T follicular helper cell (primary cell): ENCODE measurements at regions not wholly inside any gene's neighbourhood (a gene's known extent, or its start where the extent isn't known, plus 50 kb on each side); places are given as distances from the start of the nearest gene placed in this dataset.

Experiments used
- DNase-seq: peaks from one replicate; pipeline ENCODE4 v3.0.0-alpha.2; 2020; ENCODE audit warnings: low read depth

DNA sequence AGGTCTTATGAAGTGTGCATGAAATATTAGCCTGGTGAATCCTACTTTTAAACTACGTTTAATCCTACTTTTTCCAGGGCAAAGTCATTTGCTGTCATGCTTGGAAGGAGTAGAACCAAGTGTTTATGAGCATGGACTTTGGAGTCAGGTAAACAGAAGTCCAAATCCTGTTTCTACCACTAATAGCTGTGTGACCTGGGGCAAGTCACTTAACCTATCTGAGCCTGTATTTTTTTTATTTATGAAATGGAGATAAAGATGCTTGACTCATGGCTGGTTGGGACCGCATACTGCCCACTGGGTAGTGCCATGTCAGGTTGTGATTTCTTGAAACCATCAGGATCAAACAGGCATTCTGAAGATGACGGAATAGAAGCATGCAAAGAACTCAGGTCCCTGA is 249.6 kb downstream of the BAMBI start:
- DNase-seq, result no peak

DNA sequence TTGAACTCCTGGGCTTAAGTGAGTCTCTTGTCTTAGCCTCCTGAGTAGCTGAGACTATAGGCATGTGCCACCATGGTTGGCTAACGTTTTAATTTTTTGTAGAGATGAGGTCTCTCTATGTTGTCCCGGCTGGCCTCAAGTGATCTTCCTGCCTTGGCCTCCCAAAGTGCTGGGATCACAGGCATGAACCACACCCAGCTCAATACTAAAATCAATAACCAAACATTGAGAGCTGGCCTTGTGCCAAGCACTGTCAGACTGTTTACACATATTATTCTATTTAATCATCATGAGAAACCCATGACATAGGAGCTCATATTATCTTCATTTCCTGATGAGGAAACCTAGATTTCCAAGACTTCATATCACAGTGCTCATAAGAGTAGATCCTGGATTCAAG is 251.2 kb downstream of the BAMBI start:
- no peak for DNase-seq

DNA sequence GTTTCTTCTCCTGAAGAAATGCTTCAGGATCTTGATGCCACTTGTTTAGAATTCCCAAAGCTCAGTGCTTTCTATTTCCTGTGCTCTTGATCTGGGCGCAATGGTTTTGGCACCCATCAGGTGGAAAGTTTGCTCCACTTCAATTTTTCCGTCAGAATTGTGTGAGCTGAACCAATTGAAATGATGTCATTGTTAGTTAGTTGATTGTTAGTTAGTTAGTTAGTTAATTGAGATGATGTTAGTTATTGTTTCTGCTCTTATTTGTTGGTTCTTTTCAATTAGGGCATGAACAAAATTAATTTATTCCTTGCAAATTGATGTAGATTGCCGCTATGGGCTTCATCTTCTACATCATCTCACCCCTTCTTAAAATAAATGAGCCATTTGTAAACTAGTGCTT is 252.6 kb downstream of the BAMBI start:
- no peak for DNase-seq

DNA sequence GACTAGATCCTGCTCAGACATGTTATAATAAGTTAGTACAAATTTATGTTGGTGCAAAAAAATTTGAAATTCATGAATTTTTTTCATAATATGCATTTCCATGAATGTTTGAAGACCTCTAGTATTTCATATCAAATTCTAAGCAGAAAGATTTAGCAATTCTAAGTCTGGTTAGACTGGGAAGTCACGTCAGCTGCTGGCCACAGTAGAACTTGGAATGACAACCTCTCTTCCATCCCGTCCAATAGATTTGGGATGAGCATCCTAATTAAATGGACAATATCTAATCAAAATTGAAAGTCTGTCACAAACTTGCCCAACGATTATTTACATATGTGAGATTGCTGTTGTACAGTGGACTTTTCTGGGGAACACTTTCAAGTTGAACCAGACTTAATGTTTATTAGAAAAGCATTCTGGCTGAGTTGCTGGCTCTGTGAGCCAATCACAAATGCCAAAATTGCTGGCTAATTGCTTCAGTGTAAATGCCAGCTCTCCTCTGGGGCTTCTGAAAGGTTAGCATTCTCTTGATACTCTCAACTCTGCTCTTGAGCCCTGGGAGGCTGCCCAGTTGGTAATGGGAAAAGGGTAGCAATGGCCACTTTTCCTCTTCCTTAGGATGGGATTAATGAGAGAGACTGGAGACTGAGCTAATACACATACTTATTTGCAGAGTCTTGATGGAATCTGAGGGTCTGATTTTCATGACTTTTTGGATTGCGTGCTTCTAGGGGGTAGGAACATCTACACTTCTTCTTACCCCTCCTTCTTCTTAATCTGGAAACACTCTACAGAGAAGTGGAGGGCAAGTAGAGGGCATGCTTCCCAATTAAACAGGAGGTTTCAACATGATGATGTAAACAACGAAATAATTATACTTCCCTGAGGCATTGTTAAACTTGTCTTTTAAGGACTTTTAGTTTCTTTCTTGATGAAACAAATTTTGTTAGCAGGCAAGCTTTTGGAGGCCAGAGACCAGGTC is 253.5 kb downstream of the BAMBI start:
- DNase-seq, result no peak

DNA sequence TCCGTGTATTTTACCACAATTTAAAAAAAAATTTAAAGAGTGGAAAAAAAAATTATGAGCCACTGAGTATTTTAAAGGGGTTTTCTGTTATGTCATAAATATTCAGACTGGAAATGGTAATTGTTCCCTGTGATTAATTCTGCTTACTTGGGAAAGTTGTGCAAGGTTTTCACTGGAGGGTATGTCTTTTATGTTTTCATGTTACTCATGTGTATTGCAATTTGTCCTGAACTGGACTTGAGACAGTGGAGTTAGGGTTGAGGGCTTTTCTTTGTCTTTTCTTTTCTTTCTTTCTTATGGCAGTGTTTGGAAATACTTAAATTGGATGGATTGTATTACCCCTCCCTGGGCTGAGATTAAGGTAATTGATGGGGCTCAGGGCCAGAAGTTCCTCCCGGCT is 257.7 kb downstream of the BAMBI start:
- no peak for DNase-seq

DNA sequence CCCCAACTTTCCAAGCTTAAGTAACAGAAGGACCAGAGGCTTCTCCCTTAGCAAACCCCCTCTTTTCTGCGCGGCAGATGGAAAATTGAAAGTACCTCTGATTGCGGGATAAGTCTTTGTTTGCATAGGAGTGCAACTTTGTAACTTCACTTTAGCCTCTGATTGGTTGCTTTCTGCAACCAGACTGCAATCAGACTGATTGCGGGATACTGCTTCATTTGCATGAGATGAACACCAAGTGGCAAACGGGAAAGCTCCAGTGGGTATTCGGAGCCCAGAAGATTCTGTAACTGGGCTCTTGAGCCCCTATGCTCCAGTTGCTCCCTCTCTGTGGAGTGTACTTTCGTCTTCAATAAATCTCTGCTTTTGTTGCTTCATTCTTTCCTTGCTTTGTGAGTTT is 260.6 kb downstream of the BAMBI start:
- DNase-seq, result no peak

DNA sequence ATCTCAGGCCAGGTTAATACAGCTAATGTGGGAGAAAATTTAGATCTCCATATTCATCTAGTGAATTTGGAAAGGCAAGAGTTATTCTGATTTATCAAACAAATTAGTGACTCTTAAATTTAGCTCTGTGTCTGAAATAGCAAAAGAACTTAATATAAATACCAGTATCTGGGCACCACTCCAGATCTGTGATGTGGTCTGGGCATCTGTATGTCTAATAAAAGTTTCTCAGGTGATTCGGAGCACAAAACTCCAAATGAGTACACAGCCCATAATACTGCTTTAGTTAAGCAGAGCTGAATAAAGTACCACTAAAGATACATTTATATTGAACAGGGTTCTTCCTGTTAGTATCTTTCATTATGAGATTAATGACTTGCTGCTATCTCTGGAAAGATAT is 261.4 kb downstream of the BAMBI start:
- DNase-seq, result no peak

DNA sequence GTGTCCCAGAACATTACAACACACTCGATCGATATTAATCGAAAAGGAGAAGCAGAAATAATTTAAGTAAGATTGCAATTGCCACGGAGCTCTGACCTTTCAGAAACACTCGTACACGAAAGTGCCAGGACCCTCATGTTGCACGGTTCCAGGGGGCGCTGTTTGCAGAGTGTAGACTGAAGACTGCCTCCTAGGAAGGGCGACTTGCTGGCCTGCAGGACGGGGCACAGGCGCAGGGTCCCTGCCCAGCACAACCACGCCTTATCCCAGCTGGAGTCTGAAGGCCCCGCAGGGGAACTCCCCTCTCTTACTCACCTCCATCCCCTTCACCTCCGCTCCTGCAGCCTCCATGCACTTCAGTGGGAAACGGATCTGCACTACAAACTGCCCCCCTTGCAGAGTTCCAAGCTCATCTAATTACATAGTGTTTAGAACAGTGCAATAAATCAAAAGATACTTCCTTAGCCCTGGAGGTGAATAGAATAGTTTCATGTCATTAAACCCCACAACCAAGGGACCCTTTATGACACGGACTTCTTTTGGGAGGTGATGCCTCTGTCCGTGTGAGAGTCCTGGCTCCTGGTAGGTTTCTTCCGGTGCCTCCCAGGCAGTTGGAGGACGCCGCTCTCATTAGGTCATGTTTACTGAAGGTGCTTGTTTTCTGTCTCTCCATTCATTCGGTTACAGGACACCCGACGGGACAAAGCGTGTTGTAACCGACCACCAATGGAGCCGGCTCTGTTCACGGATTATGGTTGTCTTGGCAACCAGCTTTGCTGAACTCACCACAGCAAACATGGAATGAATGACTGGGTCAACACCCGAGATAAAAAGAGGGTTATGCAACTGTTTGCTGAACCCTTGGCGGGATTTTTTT is 262.2 kb downstream of the BAMBI start:
- DNase-seq, result no peak

DNA sequence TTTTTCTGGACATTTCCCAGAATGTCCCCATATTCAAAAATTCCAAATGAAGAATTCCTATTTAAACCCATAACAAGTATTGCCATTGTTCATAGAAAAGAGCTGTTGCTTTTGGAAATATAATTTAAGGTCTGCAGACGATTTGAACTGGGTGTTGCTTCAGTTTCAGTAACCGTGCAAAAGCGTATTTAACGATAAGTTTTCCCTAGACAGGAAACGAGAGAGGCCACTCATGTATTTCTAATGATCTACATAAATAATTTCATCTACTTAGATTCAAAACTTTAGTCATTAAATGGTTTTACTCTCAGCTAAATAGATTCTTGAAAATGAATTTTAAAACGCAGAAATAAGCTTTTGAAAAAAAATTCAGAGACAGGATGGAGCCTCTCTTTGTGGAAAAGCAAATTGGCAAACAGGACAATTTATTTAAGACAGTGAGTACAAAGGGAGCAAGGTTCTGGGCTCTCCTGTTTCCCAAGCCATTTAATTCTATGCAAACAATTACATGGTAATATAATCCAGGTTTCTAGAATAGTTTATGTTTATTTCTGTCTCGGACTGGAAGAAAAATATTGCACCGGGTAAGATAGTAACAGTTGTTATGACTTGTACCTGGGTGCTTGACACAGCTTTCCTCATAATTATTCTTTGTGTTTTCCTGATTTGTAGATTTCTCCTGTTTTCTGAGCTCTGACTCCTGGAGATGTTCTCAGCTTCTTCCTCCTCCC is 263.0 kb downstream of the BAMBI start:
- DNase-seq, result no peak

DNA sequence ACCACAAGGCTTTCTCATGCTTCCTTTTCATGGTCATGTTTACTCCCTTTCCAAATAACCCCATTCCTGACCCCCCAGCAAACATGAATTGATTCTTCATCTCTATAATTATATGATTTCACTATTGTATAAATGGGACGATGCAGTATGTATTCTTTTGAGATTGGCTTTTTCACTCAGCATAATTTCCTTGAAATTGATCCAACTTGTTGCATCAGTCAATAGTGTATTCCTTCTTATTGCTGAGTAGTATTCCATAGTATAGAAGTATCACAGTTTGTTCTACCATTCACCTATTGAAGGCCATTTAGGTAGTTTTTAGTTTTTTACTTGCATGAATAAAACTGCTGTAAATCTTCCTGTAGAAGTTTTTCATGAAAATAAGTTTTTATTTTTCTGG is 264.7 kb downstream of the BAMBI start:
- no peak for DNase-seq

DNA sequence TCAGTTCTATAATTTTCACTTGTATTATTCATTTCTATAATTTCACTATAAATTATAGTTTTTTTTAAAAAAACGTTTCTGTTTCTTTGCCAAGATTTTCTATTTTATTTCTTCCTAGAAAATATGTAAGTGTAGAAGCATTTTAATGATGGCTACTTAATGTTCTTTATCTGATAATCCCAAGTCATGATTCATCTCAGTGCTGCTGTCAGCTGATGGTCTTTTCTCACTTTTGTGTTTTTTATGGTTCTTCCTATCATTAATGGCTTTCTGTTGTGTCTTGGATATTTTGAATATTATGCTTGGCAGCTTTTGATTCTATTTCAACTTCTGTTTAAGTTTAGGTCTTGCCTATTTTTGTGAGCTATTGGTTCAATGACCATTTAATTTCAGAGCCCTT is 268.6 kb downstream of the BAMBI start:
- DNase-seq, result no peak

DNA sequence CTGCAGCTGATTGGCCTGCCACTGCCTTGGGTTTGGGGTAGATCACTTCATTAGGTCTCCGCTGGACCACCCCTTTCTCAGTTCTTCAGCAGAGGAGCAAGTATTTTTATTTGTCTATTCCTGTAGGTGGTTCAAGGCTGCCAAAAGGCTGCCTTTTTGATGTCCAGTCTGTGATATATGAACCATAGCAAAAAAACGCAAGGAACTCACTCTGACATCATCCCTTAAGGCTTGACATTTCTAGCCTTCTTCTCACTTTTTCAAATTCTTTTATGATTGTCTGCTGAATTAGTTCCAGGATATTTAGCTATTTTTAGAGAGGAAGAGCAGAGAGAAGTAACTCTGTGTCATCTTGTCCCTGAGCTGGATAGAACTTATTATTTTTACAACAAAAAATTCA is 269.2 kb downstream of the BAMBI start:
- DNase-seq, result no peak

DNA sequence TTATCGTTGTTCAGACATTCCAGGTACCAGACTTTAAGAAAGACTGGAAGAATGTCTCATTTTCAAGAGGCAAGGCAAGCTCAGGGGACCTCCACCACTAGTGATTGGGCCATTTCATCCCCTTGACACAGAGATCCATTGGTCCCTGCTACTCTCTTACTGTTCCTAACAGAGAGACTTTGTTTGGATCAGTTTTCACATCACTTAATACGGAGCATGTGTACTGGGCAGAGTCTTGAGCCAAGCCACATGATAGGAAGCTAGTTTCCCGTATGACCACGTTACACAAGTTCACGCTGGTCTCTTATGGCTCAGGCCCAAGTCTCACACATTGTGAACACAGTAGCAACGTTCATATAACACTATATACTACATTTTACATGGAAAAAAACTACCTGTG is 269.9 kb downstream of the BAMBI start:
- DNase-seq, result no peak

DNA sequence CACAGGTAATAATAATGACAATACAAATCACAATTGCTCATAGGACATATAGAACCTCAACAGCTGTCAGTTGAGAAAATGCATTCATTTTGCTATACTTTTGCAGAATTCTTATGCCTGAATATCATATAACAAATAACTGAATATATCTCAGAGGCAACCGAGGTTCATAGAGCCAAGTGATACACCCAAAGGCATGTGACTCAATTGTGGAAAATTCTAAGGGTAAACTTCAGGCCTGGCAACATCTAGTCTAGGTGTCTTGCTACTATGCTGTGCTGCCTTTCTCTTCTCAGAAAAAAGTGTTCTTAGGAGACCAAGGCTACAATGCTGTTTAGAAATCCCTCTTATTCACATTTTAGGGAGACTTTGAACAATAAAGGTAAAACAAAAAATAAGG is 270.7 kb downstream of the BAMBI start:
- DNase-seq, result no peak

DNA sequence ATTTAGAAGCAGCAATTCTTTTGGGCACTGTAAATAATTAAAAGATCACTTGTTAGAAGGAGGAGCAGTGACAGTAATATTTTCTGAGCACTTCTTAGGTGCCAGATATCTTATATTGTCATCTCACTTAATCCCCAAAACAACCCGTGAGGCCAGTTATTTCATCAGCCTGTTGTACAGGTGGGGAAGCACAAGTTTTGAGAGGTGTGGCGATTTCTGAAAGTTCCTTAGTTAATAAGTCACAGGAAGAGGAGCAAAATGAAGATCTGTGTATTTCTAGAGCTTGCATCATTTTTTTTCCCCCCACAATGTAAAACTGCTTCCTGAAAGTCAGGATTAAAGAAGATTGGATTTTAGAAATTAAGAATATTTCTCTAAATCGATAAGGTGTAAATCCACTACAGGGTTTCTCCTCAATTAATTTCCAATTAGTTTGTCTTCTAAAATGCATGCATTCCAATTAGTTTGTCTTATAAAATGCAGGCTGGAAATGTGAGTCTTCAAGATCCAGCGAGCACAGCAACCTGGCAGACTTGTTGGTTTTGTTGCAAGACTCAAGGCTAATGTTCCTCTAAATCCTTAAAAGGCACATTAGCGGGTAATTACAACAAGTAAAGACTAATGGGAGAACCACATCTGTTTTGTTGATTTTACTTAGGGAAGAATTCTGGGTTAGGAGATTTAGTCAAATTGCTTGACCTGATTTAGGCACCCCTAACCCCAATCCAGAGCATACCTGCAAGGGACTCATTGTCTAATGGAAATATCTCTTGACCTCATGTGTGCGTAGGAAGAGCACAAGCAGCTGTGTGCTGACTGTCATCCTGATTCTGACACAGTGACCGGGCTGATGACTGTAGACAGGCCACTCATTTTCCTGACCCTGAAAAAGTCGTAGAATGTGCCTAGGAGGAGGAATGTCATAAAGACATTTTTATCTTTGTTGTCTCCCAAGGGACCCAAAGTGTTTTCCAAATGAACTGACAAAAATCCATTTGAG is 272.0 kb downstream of the BAMBI start:
- DNase-seq, result no peak

DNA sequence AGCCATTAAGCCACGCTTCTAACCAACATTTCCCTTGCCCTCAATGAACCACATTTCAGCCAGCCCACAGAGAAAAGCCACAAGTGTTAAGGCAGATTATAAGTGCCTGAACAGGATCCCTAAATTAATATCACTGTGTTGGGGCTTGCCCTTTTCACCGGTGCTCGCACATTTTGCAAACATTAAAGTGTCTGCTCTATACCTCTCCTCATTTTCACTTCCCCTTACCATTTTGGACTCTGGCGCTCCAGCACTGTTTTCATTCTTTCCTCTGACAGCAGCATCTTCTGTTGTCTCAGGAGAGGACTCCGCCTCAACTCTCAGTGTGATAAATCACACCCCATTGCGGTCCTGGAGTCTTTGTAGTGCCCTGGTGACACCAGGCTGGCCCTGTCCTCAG is 274.2 kb downstream of the BAMBI start:
- DNase-seq, result no peak

DNA sequence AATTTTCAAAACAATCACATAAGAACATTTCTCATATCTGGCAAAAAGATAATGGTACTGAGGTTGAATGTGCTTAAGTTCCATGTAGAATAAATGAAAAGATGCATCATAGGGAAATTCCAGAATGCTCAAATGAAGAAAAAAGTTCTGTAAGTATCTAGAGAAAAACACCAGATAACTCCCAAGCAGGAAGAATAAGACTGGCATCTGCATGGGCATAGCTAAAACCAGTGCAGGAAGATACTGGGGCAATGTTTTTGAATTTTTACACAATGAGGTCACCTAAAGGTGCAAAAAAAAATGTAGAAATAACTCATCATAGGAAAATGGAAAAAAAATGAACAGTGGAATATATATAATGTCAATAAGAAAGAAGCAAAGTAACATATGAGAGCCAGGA is 275.2 kb downstream of the BAMBI start:
- no peak for DNase-seq

DNA sequence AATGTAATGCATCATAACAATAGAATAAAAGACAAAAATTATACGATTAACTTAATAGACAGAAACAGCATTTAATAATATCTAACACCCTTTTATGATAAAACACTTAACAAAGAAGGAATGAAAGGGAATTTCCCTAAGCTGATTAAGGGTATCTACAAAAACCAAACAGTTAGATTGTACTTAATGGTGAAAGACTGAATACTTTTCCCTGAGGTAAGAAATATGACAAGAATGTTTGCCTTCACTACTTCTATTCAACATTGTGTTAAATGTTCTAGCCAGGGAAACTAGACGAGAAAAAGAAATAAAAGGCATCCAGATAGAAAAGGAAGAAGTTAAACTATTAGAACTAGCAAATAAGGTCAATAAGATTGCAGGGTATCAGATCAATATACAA is 276.9 kb downstream of the BAMBI start:
- DNase-seq, result no peak

DNA sequence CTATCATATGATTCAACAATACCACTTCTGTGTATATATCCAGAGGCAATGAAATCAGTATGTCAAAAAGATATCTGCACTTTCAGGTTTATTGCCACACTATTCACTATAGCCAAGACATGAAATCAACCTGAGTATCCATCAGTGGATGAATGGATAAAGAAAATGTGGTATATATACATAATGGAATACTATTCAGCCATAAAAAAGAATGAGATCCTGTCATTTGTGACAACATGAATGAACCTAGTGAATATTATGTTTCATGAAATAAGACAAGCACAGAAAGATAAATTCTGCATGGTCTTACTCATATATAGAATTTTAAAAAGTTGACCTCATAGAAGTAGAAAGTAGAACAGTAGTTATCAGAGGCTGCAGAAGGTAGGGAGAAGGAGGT is 281.1 kb downstream of the BAMBI start:
- DNase-seq, result no peak

DNA sequence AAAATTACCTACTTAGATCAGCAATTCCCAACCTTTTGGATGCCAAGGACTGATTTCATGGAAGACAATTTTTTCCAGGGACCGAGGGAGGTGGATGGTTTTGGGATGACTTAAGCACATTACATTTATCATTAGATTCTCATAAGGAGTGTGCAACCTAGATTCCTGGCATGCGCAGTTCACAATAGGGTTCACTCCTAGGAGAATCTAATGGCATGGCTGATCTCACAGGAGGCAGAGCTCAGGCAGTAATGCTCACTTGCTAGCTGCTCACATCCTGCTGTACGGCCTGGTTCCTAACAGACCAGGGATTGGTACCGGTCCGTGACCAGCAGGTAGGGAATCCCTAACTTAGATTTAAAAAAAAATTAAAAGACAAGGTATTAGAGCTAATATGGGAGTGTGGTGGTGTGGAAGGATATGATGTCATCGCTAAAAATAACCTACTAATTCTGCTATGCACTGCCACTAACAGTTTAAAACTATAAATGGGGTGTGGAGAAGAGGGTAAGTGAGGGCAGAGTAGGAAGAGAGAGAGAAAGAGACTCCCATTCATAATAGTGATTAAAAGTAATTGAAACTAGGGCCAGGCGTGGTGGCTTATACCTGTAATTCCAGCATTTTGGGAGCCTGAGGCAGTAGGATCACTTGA is 282.7 kb downstream of the BAMBI start:
- no peak for DNase-seq

DNA sequence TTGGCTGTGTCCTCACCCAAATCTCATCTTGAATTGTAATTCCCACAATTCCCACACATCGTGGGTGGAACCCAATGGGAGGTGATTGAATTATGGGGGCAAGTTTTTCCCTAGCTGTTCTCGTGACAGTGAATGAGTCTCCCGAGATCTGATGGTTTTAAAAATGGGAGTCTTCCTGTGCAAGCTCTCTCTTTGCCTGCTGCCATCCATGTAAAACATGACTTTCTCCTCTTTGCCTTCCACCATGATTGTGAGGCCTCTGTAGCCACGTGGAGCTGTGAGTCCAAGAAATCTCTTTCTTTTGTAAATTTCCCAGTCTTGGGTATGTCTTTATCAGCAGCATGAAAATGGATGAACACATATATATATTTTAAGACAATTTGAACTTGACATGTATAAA is 285.4 kb downstream of the BAMBI start:
- DNase-seq, result no peak
